ENCODE measurements at regions not wholly inside any gene's neighbourhood (a gene's known extent, or its start where the extent isn't known, plus 50 kb on each side); places are given as distances from the start of the nearest gene placed in this dataset.
A peak's percentile ranks its signal among the peaks of the same experiment; 100 is the strongest.

DNA sequence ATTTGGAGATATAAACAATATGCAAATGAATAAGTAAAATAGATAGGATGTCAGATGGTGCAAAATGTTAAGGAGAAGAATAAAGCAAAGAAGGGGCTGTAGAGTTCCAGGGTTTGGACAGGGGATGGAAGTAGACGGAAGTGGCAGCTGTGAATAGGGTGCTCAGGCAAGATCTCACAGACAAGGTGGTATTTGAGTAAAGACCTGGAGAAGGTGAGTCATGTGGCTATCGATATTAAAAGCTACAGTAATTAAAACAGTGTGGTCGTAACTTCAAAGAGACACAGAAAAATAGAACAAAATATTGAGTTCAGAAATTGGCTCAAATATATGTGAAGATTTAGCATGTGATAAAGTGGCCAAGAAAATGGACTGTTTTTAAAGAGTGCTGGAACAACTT lies 61.3 kb upstream of the SLC38A2 start:
- H3K36me3 ChIP-seq (ENCODE audit: low read depth, low read length) = no peaks in the 10 kb centered on the region
- H3F3A ChIP-seq (ENCODE audit: low read length, unreplicated experiment) = peaks cover 20% of the 10 kb centered on the region
- H4K20me1 ChIP-seq (ENCODE audit: low read length) = no peaks in the 10 kb centered on the region
- BruUV-seq (replicated peaks) = no TSS peak
- H3K27ac ChIP-seq (ENCODE audit: low read length) = no peak overlapping the region
- no peaks in the 10 kb centered on the region for H3K9me3 ChIP-seq (ENCODE audit: low read length)
- no peaks in the 10 kb centered on the region for H3K27me3 ChIP-seq (ENCODE audit: low read length)
- H3K9ac ChIP-seq (ENCODE audit: low read length) = no peak overlapping the region
- no peak overlapping the region for H2AFZ ChIP-seq (ENCODE audit: low read length)
- no peaks in the 10 kb centered on the region for H3K9me2 ChIP-seq (replicated peaks; ENCODE audit: low read length)
- TF ChIP-seq, protein P1, sequence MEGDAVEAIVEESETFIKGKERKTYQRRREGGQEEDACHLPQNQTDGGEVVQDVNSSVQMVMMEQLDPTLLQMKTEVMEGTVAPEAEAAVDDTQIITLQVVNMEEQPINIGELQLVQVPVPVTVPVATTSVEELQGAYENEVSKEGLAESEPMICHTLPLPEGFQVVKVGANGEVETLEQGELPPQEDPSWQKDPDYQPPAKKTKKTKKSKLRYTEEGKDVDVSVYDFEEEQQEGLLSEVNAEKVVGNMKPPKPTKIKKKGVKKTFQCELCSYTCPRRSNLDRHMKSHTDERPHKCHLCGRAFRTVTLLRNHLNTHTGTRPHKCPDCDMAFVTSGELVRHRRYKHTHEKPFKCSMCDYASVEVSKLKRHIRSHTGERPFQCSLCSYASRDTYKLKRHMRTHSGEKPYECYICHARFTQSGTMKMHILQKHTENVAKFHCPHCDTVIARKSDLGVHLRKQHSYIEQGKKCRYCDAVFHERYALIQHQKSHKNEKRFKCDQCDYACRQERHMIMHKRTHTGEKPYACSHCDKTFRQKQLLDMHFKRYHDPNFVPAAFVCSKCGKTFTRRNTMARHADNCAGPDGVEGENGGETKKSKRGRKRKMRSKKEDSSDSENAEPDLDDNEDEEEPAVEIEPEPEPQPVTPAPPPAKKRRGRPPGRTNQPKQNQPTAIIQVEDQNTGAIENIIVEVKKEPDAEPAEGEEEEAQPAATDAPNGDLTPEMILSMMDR (conservative IDR thresholded peaks at IDR 0.05; ENCODE audit: low read depth, low read length) = no peak
- TF ChIP-seq EZH2 (IDR thresholded peaks at IDR 0.05; ENCODE audit: low read length, unreplicated experiment) (no peak), EZH2phosphoT487 (IDR thresholded peaks at IDR 0.05; ENCODE audit: borderline replicate concordance, low read length) (no peak)
- H3K4me2 ChIP-seq (ENCODE audit: low read length) = no peak overlapping the region
- POLR2A ChIA-PET (ENCODE audit: unreplicated experiment) = interaction anchor here (0.6 kb wide), 1 partner anchor 166 kb away, joined by 5 read pairs; no protein-coding TSS in a partner anchor
- no peak overlapping the region for H3K4me3 ChIP-seq (ENCODE audit: low read length)
- ATAC-seq (no peak), DNase-seq (no peak)
- intact Hi-C loops (cut with micrococcal nuclease) = no loop called here
- CTCF ChIA-PET = no interaction called here
- peaks cover 45% of the 10 kb centered on the region for H3K4me1 ChIP-seq (ENCODE audit: insufficient read depth, low read length)
- H3K79me2 ChIP-seq (ENCODE audit: low read length) = no peaks in the 10 kb centered on the region

DNA sequence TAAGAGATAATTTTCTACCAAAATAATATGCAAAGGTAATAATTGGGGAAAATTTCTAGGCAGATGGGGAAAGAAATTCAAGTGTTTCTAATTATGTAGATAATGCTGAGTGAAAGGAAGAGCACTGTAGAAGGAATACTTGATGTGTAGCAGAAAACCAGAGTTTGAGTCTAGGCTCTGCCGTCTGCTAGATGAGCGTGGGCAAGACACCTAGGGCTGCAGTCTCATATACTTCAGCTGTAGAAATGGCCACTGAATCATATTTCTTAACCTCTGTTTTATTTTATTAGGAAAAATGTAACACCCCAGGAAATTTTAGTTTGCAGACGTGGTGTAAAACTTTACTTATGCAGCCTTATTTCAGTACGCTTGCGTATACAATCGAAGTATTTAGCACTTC lies 59.8 kb upstream of the SLC38A2 start:
- no peaks in the 10 kb centered on the region for H3K79me2 ChIP-seq (ENCODE audit: low read length)
- no peak overlapping the region for H3K4me3 ChIP-seq (ENCODE audit: low read length)
- DNase-seq = no peak
- no peak for ATAC-seq
- intact Hi-C loops (cut with micrococcal nuclease) = no loop called here
- peak overlapping the region; percentile 96 for H3K27ac ChIP-seq (ENCODE audit: low read length)
- peaks cover 20% of the 10 kb centered on the region for H3F3A ChIP-seq (ENCODE audit: low read length, unreplicated experiment)
- no peaks in the 10 kb centered on the region for H3K9me3 ChIP-seq (ENCODE audit: low read length)
- BruUV-seq (replicated peaks) = TSS peak; percentile 64
- TF ChIP-seq, protein P1 (conservative IDR thresholded peaks at IDR 0.05; ENCODE audit: low read depth, low read length) = no peak
- no peak for TF ChIP-seq EZH2phosphoT487 (IDR thresholded peaks at IDR 0.05; ENCODE audit: borderline replicate concordance, low read length)
- no peak for TF ChIP-seq EZH2 (IDR thresholded peaks at IDR 0.05; ENCODE audit: low read length, unreplicated experiment)
- ChIA-PET POLR2A (ENCODE audit: unreplicated experiment) (interaction anchor here (0.6 kb wide), 2 partner anchors 75 to 130 kb away, joined by 3 to 4 read pairs; no protein-coding TSS in a partner anchor), CTCF (interaction anchor here (0.6 to 1.0 kb wide), 3 partner anchors 30 to 781 kb away, joined by 3 to 4 read pairs (median 3); no protein-coding TSS in a partner anchor)
- H3K9ac ChIP-seq (ENCODE audit: low read length) = peak overlapping the region; percentile 67
- no peaks in the 10 kb centered on the region for H3K36me3 ChIP-seq (ENCODE audit: low read depth, low read length)
- H3K9me2 ChIP-seq (replicated peaks; ENCODE audit: low read length) = no peaks in the 10 kb centered on the region
- no peaks in the 10 kb centered on the region for H3K27me3 ChIP-seq (ENCODE audit: low read length)
- peaks cover 45% of the 10 kb centered on the region for H3K4me1 ChIP-seq (ENCODE audit: insufficient read depth, low read length)
- no peak overlapping the region for H2AFZ ChIP-seq (ENCODE audit: low read length)
- no peaks in the 10 kb centered on the region for H4K20me1 ChIP-seq (ENCODE audit: low read length)
- H3K4me2 ChIP-seq (ENCODE audit: low read length) = peak overlapping the region; percentile 67

DNA sequence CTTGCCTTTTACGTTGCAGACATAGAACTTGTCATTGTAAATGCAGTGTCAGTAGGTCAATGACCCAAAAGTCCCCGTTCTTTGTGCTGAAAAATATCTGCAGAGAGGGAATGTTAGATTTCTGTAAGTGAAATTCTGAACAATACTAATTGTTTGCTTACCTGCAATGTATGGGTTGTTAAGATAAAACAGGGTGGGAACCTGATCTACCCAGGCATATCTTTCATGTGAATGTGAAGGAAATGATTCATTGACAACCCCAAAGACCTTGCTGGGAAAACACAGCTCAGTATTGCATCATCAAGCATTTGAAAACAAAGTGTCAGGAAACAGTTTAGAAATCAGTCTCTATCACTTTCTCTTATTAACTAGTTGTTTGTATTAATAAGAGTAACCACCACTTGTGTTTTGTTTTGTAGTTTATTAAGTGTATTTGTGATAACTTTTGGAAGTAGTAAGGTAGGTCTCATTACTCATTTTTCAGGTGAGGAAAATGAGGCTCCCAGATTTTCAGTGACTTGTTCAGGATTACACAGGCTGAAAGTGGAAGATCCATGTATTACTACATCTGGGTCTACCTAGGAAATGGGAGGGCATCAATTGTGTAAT lies 57.9 kb upstream of the SLC38A2 start:
- intact Hi-C loops (cut with micrococcal nuclease) = loop anchor here (1.0 kb wide), 2 partner anchors 28 to 44 kb away; no protein-coding TSS in a partner anchor
- DNase-seq (peak; percentile 95), ATAC-seq (peak; percentile 77)
- Histone ChIP-seq H3K36me3 (ENCODE audit: low read depth, low read length) (no peaks in the 10 kb centered on the region), H3K4me1 (ENCODE audit: insufficient read depth, low read length) (peaks cover 45% of the 10 kb centered on the region), H3K27ac (ENCODE audit: low read length) (peak overlapping the region; percentile 96), H3K4me2 (ENCODE audit: low read length) (peak overlapping the region; percentile 80), H3K27me3 (ENCODE audit: low read length) (no peaks in the 10 kb centered on the region), H4K20me1 (ENCODE audit: low read length) (no peaks in the 10 kb centered on the region), H3K9ac (ENCODE audit: low read length) (peak overlapping the region; percentile 72), H2AFZ (ENCODE audit: low read length) (no peak overlapping the region), H3K79me2 (ENCODE audit: low read length) (no peaks in the 10 kb centered on the region), H3K4me3 (ENCODE audit: low read length) (peak overlapping the region; percentile 28; the same call in 1 of the 2 replicates), H3K9me2 (replicated peaks; ENCODE audit: low read length) (no peaks in the 10 kb centered on the region), H3K9me3 (ENCODE audit: low read length) (no peaks in the 10 kb centered on the region), H3F3A (ENCODE audit: low read length, unreplicated experiment) (peaks cover 20% of the 10 kb centered on the region)
- no TSS peak for BruUV-seq (replicated peaks)
- ChIA-PET CTCF (interaction anchor here (0.7 kb wide), 1 partner anchor 43 kb away, joined by 5 read pairs; no protein-coding TSS in a partner anchor), POLR2A (ENCODE audit: unreplicated experiment) (interaction anchor here (0.7 to 0.9 kb wide), 2 partner anchors 12 to 28 kb away, joined by 4 read pairs; no protein-coding TSS in a partner anchor)
- TF ChIP-seq EZH2phosphoT487 (IDR thresholded peaks at IDR 0.05; ENCODE audit: borderline replicate concordance, low read length) (no peak), EZH2 (IDR thresholded peaks at IDR 0.05; ENCODE audit: low read length, unreplicated experiment) (no peak)
- TF ChIP-seq, protein P1 (conservative IDR thresholded peaks at IDR 0.05; ENCODE audit: low read depth, low read length) = no peak

Data from PC-3 (cell line).